Left ventricle myocardium inferior (tissue), 1 donor: ENCODE measurements at regions not wholly inside any gene's neighbourhood (a gene's known extent, or its start where the extent isn't known, plus 50 kb on each side); places are given as distances from the start of the nearest gene placed in this dataset.
A peak's percentile ranks its signal among the peaks of the same experiment; 100 is the strongest.
"Not testable (repeated sequence)": the region's sequence is repeated elsewhere in the genome, so short reads cannot be mapped to it uniquely, and the experiment has no call there.

Source experiments
- DNase-seq: peaks from one replicate; pipeline ENCODE4 v3.0.0-alpha.2; 2020
- H3K27ac ChIP-seq: fragments of 200-600 bp; replicated peaks from 2 replicates; pipeline ENCODE4 v1.8.0; 2021
- H3K27me3 ChIP-seq: fragments of 200-600 bp; 2 replicates; pipeline ENCODE4 v1.8.0; 2021; ENCODE audit warnings: low read depth
- H3K36me3 ChIP-seq: fragments of 200-600 bp; 2 replicates; pipeline ENCODE4 v1.8.0; 2021
- H3K4me1 ChIP-seq: fragments of 200-600 bp; 2 replicates; pipeline ENCODE4 v1.8.0; 2021
- H3K4me3 ChIP-seq: fragments of 200-600 bp; 2 replicates; pipeline ENCODE4 v1.8.0; 2021; ENCODE audit warnings: mild to moderate bottlenecking, moderate library complexity
- H3K9me3 ChIP-seq: fragments of 200-600 bp; replicated peaks from 2 replicates; pipeline ENCODE4 v1.8.0; 2021
- intact Hi-C: fragments of 100-400 bp; cut with micrococcal nuclease; formaldehyde crosslinking; loops from one replicate; pipeline ENCODE4 v1.11.0; 2022
- TF ChIP-seq, protein P1 (sequence below): fragments of 200-600 bp; IDR thresholded peaks from 2 replicates; pipeline ENCODE4 v1.8.0; 2021; ENCODE audit warnings: antibody characterized with exemption, mild to moderate bottlenecking, borderline replicate concordance
- donor health status: DM: no; HTN: yes; CAD: no; lungs with severe emphysema.

- DNase-seq, H3K27me3 ChIP-seq, H3K9me3 ChIP-seq, H3K4me1 ChIP-seq, intact Hi-C loops, H3K4me3 ChIP-seq, H3K27ac ChIP-seq, H3K36me3 ChIP-seq: not testable (repeated sequence)
These were observed 51.0 kb downstream of the NPIPB11 start for GRCh38 chr16:29355339-29356059.

DNA sequence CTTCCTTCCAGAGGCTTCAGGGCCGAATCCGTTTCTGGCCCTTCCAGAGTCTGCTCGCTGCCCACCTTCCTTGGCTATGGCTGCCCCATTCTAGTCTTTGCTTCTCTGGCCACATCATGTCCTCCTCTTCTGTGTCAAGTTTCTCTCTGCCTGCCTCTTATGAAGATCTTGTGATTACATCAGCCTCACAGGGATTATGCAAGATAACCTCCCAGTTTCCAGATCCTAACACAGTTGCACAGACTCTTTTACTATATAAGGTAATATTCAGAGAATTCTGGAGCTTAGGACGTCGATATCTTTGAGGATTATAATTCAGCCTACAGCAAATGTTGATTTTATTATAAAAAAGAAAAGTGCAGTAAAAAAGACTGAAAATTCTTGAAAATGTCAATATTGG lies 52.1 kb downstream of the NPIPB11 start:
- H3K36me3 ChIP-seq, H3K27me3 ChIP-seq, H3K9me3 ChIP-seq, H3K27ac ChIP-seq, intact Hi-C loops, H3K4me3 ChIP-seq, DNase-seq: not testable (repeated sequence)
- peaks cover 18% of the 10 kb centered on the region for H3K4me1 ChIP-seq

DNA sequence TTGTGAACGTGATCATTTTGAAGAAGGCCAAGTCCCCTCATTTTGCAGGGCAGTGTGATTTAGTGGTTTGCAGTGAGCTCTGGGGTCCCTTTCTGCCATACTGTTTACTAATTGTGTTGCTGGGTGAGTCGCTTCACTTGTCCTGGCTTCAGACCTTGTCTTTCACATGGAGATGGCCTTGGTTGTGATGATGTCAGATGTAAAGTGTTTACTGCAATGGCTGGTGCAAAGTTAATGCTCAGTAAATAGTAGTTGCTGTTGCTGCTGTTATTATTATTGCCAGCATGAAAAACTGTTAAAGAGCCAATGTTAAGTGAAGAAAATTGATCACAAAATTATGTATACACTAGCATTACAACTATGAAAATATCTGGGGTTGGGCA lies 53.9 kb downstream of the NPIPB11 start:
- H3K4me1 ChIP-seq: peaks cover 27% of the 10 kb centered on the region
- H3K36me3 ChIP-seq, intact Hi-C loops, H3K27ac ChIP-seq, H3K27me3 ChIP-seq, H3K4me3 ChIP-seq, H3K9me3 ChIP-seq, DNase-seq: not testable (repeated sequence)

DNA sequence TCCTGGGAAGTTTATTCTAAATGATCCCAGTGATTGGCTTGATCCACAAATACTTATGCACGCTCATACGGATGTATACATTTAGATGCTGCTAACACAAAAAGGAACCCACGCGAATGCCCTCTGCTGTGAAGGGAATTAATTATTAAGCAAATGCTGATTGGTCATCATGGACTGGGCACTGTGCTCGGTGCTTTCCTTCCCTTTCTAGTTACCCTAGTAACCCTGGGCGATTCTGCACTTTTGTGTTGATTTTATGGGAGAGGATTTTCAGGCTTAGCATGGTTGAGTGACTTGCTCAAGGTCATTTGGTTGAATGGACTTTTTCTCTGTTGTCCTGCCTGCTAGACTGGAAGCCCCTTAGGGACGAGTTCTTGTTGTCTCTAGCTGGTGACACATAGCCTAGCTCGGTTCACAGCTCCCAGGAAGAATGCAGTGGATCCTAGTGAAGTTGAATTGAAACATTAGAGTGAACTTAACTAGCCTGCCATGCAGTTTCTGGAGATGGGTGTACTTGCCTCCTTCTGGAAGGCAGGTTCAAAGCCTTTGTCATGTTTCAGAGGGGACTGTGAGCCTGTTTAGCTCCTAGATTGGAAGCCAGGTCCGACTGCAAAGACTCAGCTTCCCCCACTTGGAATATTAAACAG lies 54.4 kb downstream of the NPIPB11 start:
- intact Hi-C loops: not testable (repeated sequence)

GRCh38 chr16:29351271-29351969 lies 55.1 kb downstream of the NPIPB11 start:
- peaks cover 27% of the 10 kb centered on the region for H3K4me1 ChIP-seq
- H3K36me3 ChIP-seq, H3K9me3 ChIP-seq, intact Hi-C loops, H3K27me3 ChIP-seq, H3K4me3 ChIP-seq, DNase-seq: not testable (repeated sequence)
- H3K27ac ChIP-seq: peak overlapping the region; percentile 48

More for the DNA sequence above, 54.4 kb downstream of the NPIPB11 start:
- Histone ChIP-seq H3K4me1 (peaks cover 27% of the 10 kb centered on the region), H3K27ac (peak overlapping the region; percentile 48)
- not testable (repeated sequence) for H3K36me3 ChIP-seq, H3K9me3 ChIP-seq, H3K27me3 ChIP-seq, DNase-seq, H3K4me3 ChIP-seq

- TF ChIP-seq, protein P1, sequence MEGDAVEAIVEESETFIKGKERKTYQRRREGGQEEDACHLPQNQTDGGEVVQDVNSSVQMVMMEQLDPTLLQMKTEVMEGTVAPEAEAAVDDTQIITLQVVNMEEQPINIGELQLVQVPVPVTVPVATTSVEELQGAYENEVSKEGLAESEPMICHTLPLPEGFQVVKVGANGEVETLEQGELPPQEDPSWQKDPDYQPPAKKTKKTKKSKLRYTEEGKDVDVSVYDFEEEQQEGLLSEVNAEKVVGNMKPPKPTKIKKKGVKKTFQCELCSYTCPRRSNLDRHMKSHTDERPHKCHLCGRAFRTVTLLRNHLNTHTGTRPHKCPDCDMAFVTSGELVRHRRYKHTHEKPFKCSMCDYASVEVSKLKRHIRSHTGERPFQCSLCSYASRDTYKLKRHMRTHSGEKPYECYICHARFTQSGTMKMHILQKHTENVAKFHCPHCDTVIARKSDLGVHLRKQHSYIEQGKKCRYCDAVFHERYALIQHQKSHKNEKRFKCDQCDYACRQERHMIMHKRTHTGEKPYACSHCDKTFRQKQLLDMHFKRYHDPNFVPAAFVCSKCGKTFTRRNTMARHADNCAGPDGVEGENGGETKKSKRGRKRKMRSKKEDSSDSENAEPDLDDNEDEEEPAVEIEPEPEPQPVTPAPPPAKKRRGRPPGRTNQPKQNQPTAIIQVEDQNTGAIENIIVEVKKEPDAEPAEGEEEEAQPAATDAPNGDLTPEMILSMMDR: peak; percentile 15
- H3K27ac ChIP-seq: peak overlapping the region; percentile 75
- H3K4me3 ChIP-seq, H3K9me3 ChIP-seq, H3K36me3 ChIP-seq, H3K27me3 ChIP-seq, intact Hi-C loops: not testable (repeated sequence)
- DNase-seq: peak; percentile 64
- peaks cover 27% of the 10 kb centered on the region for H3K4me1 ChIP-seq
These were observed 56.5 kb downstream of the NPIPB11 start for GRCh38 chr16:29349966-29350365.

- H3K4me3 ChIP-seq, H3K36me3 ChIP-seq, H3K27me3 ChIP-seq, intact Hi-C loops, H3K9me3 ChIP-seq: not testable (repeated sequence)
- peaks cover 27% of the 10 kb centered on the region for H3K4me1 ChIP-seq
- H3K27ac ChIP-seq: peak overlapping the region; percentile 75
- DNase-seq: peak; percentile 38
These were observed 57.8 kb downstream of the NPIPB11 start for GRCh38 chr16:29348748-29349147.

GRCh38 chr16:29348123-29348690 lies 58.3 kb downstream of the NPIPB11 start:
- DNase-seq: peak; percentile 47
- intact Hi-C loops, H3K36me3 ChIP-seq, H3K27me3 ChIP-seq, H3K4me3 ChIP-seq, H3K9me3 ChIP-seq: not testable (repeated sequence)
- Histone ChIP-seq H3K27ac (peak overlapping the region; percentile 75), H3K4me1 (peaks cover 27% of the 10 kb centered on the region)

- H3K27ac ChIP-seq, H3K9me3 ChIP-seq, H3K4me3 ChIP-seq, H3K36me3 ChIP-seq, H3K27me3 ChIP-seq, DNase-seq, intact Hi-C loops: not testable (repeated sequence)
- H3K4me1 ChIP-seq: peaks cover 27% of the 10 kb centered on the region
These were observed 59.5 kb downstream of the NPIPB11 start for GRCh38 chr16:29346796-29347580.

DNA sequence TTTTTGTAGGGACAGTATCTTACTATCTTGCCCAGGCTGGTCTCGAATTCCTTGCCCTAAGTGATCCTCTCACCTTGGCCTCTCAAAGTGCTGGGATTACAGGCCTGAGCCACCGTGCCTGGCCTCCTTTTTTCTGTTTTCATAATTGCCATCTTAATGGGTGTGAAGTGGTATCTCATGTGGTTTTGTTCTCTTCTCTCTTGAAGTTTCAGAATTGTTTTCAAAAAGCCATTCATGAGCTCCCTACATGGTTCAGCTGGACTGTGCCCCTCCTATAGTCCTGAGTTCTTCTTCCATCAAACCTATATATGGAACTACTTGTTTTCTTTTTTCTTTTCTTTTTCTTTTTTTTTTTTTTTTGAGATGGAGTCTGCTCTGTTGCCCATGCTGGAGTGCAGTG lies 60.3 kb downstream of the NPIPB11 start:
- intact Hi-C loops, H3K4me3 ChIP-seq, H3K36me3 ChIP-seq, H3K27me3 ChIP-seq, DNase-seq, H3K27ac ChIP-seq, H3K9me3 ChIP-seq: not testable (repeated sequence)
- peaks cover 26% of the 10 kb centered on the region for H3K4me1 ChIP-seq

DNA sequence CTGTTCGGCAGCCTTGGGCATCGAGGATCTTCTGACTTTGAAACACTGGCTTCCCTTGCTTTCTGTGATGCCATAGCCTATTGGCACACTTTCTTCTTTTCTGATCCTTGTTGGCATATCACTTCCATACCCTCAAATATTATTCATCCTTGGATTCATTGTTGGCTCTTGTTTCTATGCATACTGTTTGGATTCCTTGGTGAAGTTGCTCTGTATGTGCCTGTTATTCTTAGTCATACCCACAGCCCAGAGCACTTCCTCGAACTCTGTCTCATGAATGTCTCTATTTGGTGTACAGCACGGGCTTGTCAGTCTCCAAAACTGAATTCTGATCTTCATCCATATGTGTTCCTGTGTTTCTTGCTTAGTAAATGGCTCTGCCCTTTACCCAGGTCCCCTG lies 63.6 kb downstream of the NPIPB11 start:
- H3K9me3 ChIP-seq, H3K4me3 ChIP-seq, H3K4me1 ChIP-seq, DNase-seq, H3K27ac ChIP-seq, H3K27me3 ChIP-seq, intact Hi-C loops, H3K36me3 ChIP-seq: not testable (repeated sequence)
